MM.1S (cell line): ENCODE measurements at regions not wholly inside any gene's neighbourhood (a gene's known extent, or its start where the extent isn't known, plus 50 kb on each side); places are given as distances from the start of the nearest gene placed in this dataset.

Experiments used
- EZH2phosphoT487 ChIP-seq: fragments of 300-600 bp; sonication (generic); IDR thresholded peaks from 2 replicates; pipeline ENCODE4 v1.6.1; 2018; ENCODE audit warnings: antibody characterized with exemption, low read length
- TF ChIP-seq, protein P1 (sequence below): fragments of 300-600 bp; sonication (generic); IDR thresholded peaks from 2 replicates; pipeline ENCODE4 v1.5.1; 2016; ENCODE audit warnings: antibody characterized with exemption, low read length, mixed read lengths

- TF ChIP-seq, protein P1, sequence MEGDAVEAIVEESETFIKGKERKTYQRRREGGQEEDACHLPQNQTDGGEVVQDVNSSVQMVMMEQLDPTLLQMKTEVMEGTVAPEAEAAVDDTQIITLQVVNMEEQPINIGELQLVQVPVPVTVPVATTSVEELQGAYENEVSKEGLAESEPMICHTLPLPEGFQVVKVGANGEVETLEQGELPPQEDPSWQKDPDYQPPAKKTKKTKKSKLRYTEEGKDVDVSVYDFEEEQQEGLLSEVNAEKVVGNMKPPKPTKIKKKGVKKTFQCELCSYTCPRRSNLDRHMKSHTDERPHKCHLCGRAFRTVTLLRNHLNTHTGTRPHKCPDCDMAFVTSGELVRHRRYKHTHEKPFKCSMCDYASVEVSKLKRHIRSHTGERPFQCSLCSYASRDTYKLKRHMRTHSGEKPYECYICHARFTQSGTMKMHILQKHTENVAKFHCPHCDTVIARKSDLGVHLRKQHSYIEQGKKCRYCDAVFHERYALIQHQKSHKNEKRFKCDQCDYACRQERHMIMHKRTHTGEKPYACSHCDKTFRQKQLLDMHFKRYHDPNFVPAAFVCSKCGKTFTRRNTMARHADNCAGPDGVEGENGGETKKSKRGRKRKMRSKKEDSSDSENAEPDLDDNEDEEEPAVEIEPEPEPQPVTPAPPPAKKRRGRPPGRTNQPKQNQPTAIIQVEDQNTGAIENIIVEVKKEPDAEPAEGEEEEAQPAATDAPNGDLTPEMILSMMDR = no peak
- no peak for TF ChIP-seq EZH2phosphoT487
Measured at GRCh38 chr1:98276514-98276913, 355.7 kb upstream of the DPYD start.
